ENCODE measurements at regions not wholly inside any gene's neighbourhood (a gene's known extent, or its start where the extent isn't known, plus 50 kb on each side); places are given as distances from the start of the nearest gene placed in this dataset.

GRCh38 chr15:94053626-94054025 is 177.7 kb upstream of the MCTP2 start:
- no peak for DNase-seq (ENCODE audit: low spot score)

DNA sequence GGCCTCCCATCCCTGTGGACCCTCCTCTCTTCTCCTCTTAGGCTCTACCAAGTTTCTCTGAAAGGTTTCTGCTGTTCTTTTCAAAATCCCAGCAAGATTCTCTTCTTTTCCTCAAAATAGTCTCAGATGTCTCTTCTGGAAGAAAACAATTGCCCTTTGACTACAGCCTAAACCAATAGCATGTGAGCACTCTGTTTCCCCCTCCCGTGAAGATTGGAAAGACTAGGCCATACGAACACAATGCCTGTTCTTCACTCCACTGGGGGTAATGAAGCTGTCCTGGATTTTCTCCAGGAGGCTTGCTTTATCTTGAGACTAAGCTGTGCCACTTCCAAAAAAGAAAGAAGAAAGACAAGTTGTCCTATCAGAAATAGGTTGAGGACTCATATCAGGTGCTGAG is 178.7 kb upstream of the MCTP2 start:
- DNase-seq (ENCODE audit: low spot score): no peak

- no peak for DNase-seq (ENCODE audit: low spot score)
Measured at GRCh38 chr15:94047566-94047965, 183.8 kb upstream of the MCTP2 start.

DNA sequence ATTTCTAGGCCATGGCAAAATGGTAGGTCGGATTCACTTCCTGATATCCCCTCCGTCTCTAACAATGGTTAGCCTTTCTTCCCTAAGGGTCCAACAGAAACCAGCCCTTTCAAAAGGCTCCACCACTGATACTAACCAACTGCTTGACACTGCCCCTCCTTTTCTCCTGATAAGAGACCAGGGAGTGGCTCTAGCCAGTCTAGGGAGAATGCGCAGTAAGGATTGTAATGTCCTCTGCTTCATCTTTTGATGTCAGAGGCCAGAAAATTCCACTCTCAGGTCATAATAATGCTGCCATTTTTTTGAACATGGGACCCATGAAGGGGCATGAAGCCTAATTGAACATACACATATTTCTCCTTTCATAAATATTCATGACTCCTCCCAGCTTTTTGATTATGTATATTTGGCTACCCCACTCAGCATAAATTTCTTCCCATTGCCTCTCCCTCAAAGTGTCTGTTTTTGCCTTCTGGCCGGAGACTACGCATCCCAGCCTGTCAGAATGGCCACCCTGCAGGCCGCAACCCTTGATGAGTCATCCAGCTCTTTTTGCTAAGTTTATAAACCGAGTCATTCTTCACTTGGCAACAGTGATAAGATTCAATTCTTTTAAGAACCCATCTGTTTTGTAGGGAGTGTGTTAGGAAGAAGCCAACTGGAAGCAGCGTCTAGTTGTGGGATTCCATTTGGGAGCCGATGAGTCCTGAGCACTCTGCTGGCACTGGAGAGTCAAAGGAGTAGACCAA is 189.0 kb upstream of the MCTP2 start:
- no peak for DNase-seq (ENCODE audit: low spot score)

DNA sequence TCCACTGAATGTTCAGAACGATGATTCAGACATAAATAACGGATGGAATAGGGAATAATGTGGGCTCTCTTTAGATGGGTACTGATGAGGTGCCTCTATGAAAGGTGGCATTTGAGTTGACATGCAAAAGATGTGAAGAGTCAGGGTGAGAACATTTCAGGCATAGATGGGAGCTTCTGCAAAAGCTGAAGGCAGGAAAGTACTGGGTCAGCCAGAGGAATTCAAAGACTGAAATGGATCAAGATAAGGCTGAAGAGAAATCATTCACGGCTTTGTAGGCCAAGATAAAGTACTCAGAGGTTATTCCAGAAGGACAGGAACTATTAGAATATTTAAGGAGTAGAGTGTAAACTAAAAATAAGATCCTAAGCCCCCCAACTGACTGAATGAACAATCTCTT is 189.6 kb upstream of the MCTP2 start:
- DNase-seq (ENCODE audit: low spot score): no peak

DNA sequence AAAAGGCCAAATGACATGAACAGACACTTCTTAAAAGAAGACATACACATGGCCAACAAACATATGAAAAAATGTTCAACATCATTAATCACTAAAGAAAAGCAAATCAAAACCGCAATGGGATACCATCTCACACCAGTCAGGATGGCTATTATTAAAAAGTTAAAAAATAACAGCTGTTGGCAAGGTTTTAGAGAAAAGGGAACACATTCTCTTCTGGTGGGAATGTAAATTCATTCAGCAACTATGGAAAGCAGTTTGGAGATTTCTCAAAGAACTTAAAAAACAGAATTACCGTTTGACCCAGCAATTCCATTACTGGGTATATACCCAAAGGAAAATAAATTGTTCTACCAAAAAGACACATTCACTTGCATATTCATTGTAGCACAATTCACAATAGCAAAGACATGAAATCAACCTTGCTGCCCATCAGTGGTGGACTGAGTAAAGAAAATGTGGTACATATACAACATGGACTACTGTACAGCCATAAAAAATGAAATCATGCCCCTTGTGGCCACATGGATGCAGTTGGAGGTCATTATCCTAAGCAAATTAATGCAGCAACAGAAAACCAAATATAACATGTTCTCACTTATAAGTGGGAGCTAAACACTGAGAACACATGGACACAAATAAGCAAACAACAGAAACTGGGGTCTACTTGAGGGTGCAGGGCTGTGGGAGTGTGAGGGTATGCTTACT is 190.7 kb upstream of the MCTP2 start:
- DNase-seq (ENCODE audit: low spot score): no peak

- no peak for DNase-seq (ENCODE audit: low spot score)
Measured at GRCh38 chr15:94036156-94036555, 195.2 kb upstream of the MCTP2 start.

- DNase-seq (ENCODE audit: low spot score): no peak
Measured at GRCh38 chr15:94033683-94034020, 197.7 kb upstream of the MCTP2 start.

- DNase-seq (ENCODE audit: low spot score): no peak
Measured at GRCh38 chr15:94033014-94033682, 198.2 kb upstream of the MCTP2 start.

DNA sequence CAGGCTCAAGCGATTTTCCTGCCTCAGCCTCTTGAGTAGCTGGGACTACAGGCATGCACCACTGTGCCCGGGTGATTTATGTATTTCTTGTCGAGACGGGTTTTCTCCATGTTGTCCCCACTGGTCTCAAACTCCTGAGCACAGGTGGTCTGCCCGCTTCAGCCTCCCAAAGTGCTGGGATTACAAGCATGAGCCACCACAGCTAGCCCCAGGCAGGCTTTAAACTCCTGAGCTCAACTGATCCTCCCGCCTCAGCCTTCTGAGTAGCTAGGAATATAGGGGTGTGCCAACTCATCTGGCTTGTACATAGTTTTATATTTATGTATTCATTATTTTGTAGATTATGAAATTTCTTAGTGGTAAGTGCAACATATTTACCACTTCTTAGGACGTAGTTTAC is 198.8 kb upstream of the MCTP2 start:
- DNase-seq (ENCODE audit: low spot score): no peak

GRCh38 chr15:94031072-94031471 is 200.3 kb upstream of the MCTP2 start:
- no peak for DNase-seq (ENCODE audit: low spot score)

DNA sequence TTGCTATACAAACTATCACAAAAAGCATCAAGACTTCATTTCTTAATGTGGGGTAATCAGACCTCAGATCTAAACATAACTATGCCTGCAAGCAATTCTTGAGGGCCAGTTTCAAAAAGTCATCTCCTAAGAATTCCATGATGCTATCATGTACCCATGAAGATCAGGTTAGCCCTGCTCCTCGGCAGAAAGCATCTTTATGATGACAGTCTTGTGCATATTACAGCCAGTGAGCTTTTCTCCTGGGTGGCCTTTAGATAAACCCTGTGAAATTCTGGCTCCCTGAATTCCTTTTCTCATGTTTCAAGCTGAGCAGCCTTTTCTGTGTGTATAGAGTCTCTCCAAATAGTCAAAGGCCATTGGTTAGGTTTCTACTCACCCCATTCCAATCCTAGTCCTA is 201.9 kb upstream of the MCTP2 start:
- DNase-seq (ENCODE audit: low spot score): no peak

GRCh38 chr15:94028809-94029208 is 202.6 kb upstream of the MCTP2 start:
- DNase-seq (ENCODE audit: low spot score): no peak

DNA sequence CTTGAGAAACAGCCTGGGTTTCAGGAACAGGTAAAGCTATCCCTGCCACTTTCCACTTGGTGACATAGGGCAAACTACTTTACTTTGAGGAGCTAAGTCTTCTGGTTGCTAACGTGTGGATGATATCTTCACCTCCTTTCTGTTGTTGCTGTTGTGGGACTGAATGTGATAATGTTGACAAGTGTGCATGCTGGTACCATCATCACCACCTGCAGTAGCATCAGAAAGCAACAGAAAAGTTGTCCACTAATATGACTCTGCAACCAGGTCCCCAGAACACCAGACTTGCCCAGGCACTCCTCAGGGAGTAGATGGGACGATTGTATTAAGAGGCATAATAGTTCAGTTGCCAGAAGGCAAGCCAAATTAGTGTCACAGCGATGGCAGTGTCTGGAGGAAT is 203.2 kb upstream of the MCTP2 start:
- DNase-seq (ENCODE audit: low spot score): no peak

DNA sequence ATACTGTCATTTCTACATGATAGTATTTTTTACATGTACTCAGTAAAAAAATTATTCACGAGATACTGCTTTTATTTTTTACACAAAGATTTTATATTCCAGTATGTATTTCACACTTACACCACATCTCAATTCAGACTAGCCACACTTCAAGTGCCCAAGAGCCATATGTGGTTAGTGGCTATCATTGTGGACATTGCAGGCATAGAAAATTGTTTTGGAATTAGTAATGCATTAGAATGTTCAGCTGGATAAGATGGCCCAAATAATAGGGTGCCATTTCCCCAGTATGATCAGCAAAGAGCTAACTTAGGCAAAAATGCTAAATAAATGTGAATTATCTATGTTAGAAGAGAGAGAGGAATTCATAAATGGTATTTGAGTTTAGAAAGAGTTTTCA is 203.8 kb upstream of the MCTP2 start:
- DNase-seq (ENCODE audit: low spot score): no peak

- DNase-seq (ENCODE audit: low spot score): no peak
Measured at GRCh38 chr15:94026458-94027304, 204.7 kb upstream of the MCTP2 start.

- no peak for DNase-seq (ENCODE audit: low spot score)
Measured at GRCh38 chr15:94023531-94023930, 207.8 kb upstream of the MCTP2 start.

GRCh38 chr15:94021621-94022320 is 209.6 kb upstream of the MCTP2 start:
- no peak for DNase-seq (ENCODE audit: low spot score)

DNA sequence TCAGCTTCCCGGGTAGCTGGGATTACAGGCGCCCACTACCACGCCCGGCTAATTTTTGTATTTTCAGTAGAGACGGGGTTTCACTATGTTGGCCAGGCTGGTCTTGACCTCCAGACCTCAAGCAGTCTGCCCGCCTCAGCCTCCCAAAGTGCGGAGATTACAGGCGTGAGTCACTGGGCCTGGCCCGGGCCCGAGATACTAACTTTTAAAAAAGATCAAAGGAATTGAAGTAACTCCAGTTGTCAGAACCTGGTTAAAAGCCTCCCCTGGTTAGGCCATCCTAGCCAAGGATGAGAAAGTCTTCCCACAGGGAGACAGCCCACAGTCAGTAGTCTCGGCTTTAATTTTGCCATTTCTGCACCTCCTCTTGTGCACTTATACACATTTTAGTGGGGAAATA is 212.3 kb upstream of the MCTP2 start:
- DNase-seq (ENCODE audit: low spot score): no peak

DNA sequence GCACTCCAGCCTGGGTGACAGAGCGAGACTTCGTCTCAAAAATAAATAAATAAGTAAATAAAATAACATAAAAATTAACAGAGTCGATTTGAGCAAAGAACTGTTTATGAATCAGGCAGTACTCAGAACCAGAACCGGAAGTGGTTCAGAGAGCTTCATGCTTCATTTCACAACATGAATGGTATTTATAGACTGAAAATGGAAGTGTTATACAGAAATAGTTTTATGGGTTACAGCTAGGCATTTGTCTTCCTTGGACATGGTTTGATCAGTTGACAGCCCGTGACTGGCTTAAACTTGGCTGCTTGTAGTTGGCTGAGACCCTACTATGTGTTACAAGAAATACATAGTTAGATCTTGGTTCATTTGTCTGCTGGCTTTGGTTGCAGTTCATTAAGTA is 216.0 kb upstream of the MCTP2 start:
- no peak for DNase-seq (ENCODE audit: low spot score)

DNA sequence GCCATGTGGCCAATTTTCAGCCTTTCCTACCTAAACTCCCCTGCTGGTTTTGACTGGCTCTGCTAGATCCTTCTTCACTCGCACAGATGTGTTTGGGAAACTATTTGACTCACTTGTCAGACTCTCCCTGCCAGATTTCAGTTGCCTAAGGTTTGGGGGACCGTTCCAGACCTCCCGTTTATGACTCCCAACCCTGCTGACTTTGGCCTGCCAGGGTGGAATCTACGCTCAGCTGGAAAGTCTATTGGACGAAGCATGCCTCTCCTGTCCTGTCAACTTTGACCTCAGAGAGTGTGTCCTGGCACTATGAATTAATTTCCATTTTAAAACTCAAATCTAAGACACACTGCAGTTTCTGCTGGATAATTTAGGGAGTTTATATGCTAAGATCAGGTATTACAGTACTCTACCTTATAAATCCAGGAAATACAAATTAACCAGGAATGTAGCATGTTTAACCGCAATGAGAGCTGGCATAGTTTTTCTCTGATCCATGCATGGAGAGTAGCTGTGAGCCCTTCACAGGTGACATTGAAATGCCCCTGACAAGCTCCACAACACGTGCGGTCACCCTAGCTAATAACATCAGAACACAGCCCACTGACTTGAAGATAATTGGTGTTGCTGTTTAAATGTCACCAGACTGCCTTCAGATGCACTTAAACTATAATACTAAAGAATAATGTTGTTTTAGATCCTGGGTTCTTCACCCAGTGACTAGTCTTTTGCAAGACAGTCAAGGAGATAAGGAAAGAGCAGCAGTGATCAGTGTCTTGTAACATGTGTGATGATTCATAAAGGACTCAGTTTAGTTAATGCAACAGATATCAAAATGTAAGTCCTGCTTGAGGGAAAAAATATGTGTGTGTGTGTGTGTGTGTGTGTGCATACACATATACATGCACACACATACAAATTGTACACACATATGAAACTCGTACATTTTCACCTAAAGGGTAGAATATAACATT is 223.0 kb upstream of the MCTP2 start:
- DNase-seq (ENCODE audit: low spot score): no peak

Measured in cerebellar cortex (tissue), 1 donor.